ENCODE measurements at regions not wholly inside any gene's neighbourhood (a gene's known extent, or its start where the extent isn't known, plus 50 kb on each side); places are given as distances from the start of the nearest gene placed in this dataset.

DNA sequence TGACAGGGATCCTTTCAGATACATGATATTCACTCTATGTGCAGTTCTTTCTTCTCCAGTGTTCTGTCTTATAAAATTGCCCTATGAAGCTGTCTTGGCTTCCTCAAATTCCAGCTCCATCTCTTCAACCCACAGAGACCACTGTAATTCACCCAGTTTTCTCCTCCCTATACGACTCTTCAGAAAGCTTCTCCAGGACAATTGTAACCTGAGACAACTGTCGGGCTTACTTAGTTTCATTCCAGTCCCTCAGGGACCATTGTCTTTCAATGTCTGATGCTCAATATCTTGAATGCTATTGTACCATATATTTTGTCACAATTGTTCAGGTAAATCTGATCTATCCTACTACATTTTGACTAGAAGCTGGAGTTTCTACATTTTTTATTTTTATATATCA lies 345.3 kb downstream of the RPL10L start:
- TF ChIP-seq, protein P1, sequence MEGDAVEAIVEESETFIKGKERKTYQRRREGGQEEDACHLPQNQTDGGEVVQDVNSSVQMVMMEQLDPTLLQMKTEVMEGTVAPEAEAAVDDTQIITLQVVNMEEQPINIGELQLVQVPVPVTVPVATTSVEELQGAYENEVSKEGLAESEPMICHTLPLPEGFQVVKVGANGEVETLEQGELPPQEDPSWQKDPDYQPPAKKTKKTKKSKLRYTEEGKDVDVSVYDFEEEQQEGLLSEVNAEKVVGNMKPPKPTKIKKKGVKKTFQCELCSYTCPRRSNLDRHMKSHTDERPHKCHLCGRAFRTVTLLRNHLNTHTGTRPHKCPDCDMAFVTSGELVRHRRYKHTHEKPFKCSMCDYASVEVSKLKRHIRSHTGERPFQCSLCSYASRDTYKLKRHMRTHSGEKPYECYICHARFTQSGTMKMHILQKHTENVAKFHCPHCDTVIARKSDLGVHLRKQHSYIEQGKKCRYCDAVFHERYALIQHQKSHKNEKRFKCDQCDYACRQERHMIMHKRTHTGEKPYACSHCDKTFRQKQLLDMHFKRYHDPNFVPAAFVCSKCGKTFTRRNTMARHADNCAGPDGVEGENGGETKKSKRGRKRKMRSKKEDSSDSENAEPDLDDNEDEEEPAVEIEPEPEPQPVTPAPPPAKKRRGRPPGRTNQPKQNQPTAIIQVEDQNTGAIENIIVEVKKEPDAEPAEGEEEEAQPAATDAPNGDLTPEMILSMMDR (IDR thresholded peaks at IDR 0.05; ENCODE audit: low read length) = no peak
- no peak for TF ChIP-seq EZH2 (IDR thresholded peaks at IDR 0.05; ENCODE audit: borderline replicate concordance, low read length)

All from OCI-LY1 (cell line).